ENCODE measurements at regions not wholly inside any gene's neighbourhood (a gene's known extent, or its start where the extent isn't known, plus 50 kb on each side); places are given as distances from the start of the nearest gene placed in this dataset.
"Not testable (repeated sequence)": the region's sequence is repeated elsewhere in the genome, so short reads cannot be mapped to it uniquely, and the experiment has no call there.

GRCh38 chr1:222000131-222000530, 258.2 kb upstream of the DUSP10 start:
- TF ChIP-seq JUND (IDR thresholded peaks at IDR 0.05; ENCODE audit: low read depth) = no peak
- in situ Hi-C loops (cut with HindIII; ENCODE audit: low pct_unique_long_range_greater_than_20kb, low sequenced_read_pairs) = no loop called here
- no peak for DNase-seq (ENCODE audit: low read depth in 1 of 2, low spot score in 1 of 2)

GRCh38 chr1:221998781-221999180, 256.9 kb upstream of the DUSP10 start:
- in situ Hi-C loops (cut with HindIII; ENCODE audit: low pct_unique_long_range_greater_than_20kb, low sequenced_read_pairs) = no loop called here
- no peak for TF ChIP-seq JUND (IDR thresholded peaks at IDR 0.05; ENCODE audit: low read depth)
- DNase-seq (ENCODE audit: low read depth in 1 of 2, low spot score in 1 of 2) = no peak

DNA sequence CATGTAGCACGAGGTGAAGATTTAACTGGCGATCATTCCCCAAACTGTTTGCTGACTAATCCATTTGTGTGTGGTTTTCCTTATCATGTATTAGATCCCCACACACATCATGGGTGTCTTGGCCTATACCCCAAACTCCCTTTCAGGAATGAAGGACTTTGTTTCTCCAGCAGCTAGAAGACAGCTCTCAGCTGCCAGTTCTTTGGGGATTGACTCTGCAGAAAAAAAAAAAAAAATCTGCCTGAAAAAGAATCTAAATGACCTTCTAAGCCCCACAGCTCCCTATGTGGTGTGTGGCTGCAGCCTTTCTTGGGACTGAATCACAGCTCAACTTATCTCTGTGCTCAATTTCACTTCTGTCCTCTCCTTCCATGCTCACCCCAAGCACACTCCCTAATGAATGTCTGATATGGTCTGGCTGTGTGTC, 256.3 kb upstream of the DUSP10 start:
- in situ Hi-C loops (cut with HindIII; ENCODE audit: low pct_unique_long_range_greater_than_20kb, low sequenced_read_pairs) = no loop called here
- DNase-seq (ENCODE audit: low read depth in 1 of 2, low spot score in 1 of 2) = no peak
- no peak for TF ChIP-seq JUND (IDR thresholded peaks at IDR 0.05; ENCODE audit: low read depth)

- in situ Hi-C loops (cut with HindIII; ENCODE audit: low pct_unique_long_range_greater_than_20kb, low sequenced_read_pairs) = not testable (repeated sequence)
Observed at GRCh38 chr1:221997012-221997411, 255.1 kb upstream of the DUSP10 start.

DNA sequence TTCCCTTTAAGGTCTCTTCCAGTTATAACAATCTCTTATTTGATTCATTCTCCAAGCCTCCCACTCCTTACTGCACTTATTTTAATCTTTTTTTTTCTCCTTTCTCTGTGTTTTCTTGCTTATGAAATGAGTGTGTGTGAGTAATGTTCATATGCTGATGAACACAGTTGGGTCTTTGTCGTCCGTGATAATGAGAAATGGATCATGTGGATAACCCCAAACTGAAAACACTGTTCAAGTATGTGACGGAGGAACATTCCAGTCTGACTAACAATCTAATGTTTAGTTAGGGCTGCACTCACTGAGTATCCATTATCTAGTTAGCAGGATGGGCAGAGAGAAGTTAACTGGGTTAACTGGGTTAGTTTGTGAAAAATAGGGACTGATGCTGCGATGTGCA, 253.1 kb upstream of the DUSP10 start:
- DNase-seq (ENCODE audit: low read depth in 1 of 2, low spot score in 1 of 2) = no peak
- no peak for TF ChIP-seq JUND (IDR thresholded peaks at IDR 0.05; ENCODE audit: low read depth)
- in situ Hi-C loops (cut with HindIII; ENCODE audit: low pct_unique_long_range_greater_than_20kb, low sequenced_read_pairs) = no loop called here

More at GRCh38 chr1:221997012-221997411, 255.1 kb upstream of the DUSP10 start:
- not testable (repeated sequence) for DNase-seq (ENCODE audit: low read depth in 1 of 2, low spot score in 1 of 2)

GRCh38 chr1:221994274-221994698, 252.4 kb upstream of the DUSP10 start:
- in situ Hi-C loops (cut with HindIII; ENCODE audit: low pct_unique_long_range_greater_than_20kb, low sequenced_read_pairs) = no loop called here
- DNase-seq (ENCODE audit: low read depth in 1 of 2, low spot score in 1 of 2) = no peak

DNA sequence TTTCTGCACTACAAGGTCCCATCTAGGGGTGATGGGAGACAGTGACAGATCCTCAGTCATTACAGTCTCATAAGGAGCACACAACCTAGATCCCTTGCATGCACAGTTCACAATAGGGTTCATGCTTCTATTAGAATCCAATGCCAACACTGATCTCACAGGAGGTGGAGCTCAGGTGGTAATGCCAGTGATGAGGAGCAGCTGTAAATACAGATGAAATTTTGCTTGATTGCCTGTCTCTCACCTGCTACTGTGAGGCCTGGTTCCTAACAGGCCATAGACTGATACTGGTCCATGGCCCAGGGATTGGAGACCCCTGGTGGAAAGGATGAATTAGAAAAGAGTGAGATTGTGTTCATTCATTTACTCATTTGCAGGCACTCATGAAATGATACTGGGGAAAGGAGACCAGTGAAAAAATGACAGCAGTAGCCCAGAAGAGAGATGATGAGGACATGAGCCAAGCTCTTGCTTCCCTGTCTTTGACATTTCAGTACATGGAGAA, 251.6 kb upstream of the DUSP10 start:
- TF ChIP-seq JUND (IDR thresholded peaks at IDR 0.05; ENCODE audit: low read depth) = no peak
- DNase-seq (ENCODE audit: low read depth in 1 of 2, low spot score in 1 of 2) = no peak
- in situ Hi-C loops (cut with HindIII; ENCODE audit: low pct_unique_long_range_greater_than_20kb, low sequenced_read_pairs) = no loop called here

More at GRCh38 chr1:221994274-221994698, 252.4 kb upstream of the DUSP10 start:
- TF ChIP-seq JUND (IDR thresholded peaks at IDR 0.05; ENCODE audit: low read depth) = no peak

DNA sequence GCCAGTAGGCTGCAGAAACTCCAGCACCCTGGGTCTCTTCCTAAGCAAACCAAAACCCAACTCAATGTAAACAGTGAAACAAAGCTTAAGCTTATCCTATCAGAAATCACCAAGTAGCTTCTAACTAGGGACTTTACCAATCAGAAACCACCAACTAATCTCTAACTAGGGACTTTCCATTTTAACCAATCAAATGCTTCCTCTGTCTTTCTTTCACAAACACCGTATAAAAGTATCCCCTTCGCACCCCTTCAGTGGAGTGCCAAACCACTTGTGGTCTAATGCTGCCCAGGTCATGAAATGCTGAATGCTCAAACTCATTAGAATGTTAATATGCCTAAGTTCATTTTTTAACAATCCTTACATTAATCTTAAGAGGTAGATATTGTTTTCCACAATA, 250.5 kb upstream of the DUSP10 start:
- DNase-seq (ENCODE audit: low read depth in 1 of 2, low spot score in 1 of 2) = no peak
- in situ Hi-C loops (cut with HindIII; ENCODE audit: low pct_unique_long_range_greater_than_20kb, low sequenced_read_pairs) = no loop called here
- TF ChIP-seq JUND (IDR thresholded peaks at IDR 0.05; ENCODE audit: low read depth) = no peak

DNA sequence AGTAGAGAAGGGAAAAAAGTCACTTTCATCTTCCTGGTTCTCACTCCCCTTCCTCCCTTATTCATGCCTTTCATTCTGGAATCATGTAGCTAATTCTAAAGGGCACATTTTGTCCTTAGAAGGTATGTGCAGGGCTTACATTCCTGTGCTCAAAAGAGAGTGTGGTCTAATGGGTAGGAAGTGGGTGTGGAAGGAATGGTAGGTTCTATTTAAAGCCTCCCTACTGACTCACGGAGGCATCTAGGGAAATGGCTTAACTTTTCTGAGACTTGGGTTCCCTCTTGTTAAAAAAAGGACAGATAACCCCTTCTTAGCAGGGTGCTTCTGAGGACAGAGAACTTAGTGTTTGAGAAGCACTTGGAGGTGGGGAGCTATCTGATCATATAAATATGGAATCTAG, 249.3 kb upstream of the DUSP10 start:
- DNase-seq (ENCODE audit: low read depth in 1 of 2, low spot score in 1 of 2) = no peak
- TF ChIP-seq JUND (IDR thresholded peaks at IDR 0.05; ENCODE audit: low read depth) = no peak
- in situ Hi-C loops (cut with HindIII; ENCODE audit: low pct_unique_long_range_greater_than_20kb, low sequenced_read_pairs) = no loop called here

- no peak for TF ChIP-seq JUND (IDR thresholded peaks at IDR 0.05; ENCODE audit: low read depth)
- no peak for DNase-seq (ENCODE audit: low read depth in 1 of 2, low spot score in 1 of 2)
Observed at GRCh38 chr1:221989741-221990140, 247.9 kb upstream of the DUSP10 start.

DNA sequence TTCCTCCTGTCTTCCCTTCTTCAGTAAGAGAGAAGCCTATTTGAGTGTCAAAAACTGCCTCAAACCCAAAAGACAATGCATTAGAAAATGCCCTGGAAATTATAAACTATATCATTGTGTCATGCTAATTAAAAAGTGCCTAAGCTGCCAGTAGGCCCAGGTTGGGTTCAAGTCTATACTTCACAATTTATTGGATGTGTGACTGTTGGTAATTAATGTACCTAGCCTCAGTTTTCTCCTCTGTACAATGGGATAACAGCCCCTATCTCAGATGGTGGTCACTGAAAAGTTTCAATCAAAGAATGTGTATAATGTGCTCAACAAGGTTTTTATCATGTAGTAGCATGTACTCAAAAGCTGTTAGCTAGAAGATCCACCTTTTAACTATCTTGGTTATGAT, 246.9 kb upstream of the DUSP10 start:
- no peak for TF ChIP-seq JUND (IDR thresholded peaks at IDR 0.05; ENCODE audit: low read depth)
- DNase-seq (ENCODE audit: low read depth in 1 of 2, low spot score in 1 of 2) = no peak
- in situ Hi-C loops (cut with HindIII; ENCODE audit: low pct_unique_long_range_greater_than_20kb, low sequenced_read_pairs) = no loop called here

More at GRCh38 chr1:221989741-221990140, 247.9 kb upstream of the DUSP10 start:
- in situ Hi-C loops (cut with HindIII; ENCODE audit: low pct_unique_long_range_greater_than_20kb, low sequenced_read_pairs) = no loop called here

GRCh38 chr1:221987860-221988520, 246.1 kb upstream of the DUSP10 start:
- in situ Hi-C loops (cut with HindIII; ENCODE audit: low pct_unique_long_range_greater_than_20kb, low sequenced_read_pairs) = no loop called here
- DNase-seq (ENCODE audit: low read depth in 1 of 2, low spot score in 1 of 2) = no peak
- TF ChIP-seq JUND (IDR thresholded peaks at IDR 0.05; ENCODE audit: low read depth) = no peak

DNA sequence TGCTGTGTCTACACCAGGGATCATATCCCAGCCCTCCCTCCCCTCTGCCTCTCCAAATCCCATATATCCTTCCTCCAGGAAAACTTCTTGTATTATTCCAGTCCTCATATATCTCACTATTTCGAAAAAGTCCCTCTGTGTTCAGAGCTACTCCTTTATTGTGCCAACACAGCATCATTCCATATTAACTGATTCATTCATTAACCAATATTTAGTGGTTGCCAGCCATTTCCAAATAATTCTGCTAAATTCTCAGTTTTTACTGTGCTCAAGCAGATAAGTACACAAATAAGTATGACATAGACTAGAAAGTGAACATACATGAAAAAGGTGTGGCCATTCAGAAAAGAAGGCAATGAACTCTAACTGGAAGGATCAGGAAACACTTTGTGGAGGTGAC, 241.6 kb upstream of the DUSP10 start:
- no peak for DNase-seq (ENCODE audit: low read depth in 1 of 2, low spot score in 1 of 2)
- no peak for TF ChIP-seq JUND (IDR thresholded peaks at IDR 0.05; ENCODE audit: low read depth)
- in situ Hi-C loops (cut with HindIII; ENCODE audit: low pct_unique_long_range_greater_than_20kb, low sequenced_read_pairs) = no loop called here

DNA sequence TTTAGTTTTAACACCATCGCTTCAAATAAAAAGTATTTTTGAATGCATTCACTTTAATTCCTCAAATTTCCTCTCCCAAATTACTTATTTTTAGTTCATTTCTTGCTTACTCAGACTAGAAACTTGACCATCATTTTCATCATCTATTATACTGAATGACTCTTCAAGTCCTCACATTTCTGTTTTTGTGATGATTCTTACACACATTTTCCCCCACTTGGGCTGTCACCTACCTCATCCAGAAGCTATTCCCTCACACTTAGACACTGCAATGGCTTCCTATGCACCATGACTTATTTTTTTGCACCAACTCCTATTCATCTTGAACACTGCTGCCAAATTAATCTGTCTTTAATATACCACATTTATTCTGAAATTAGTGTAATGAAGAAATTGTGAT, 239.6 kb upstream of the DUSP10 start:
- TF ChIP-seq JUND (IDR thresholded peaks at IDR 0.05; ENCODE audit: low read depth) = no peak
- in situ Hi-C loops (cut with HindIII; ENCODE audit: low pct_unique_long_range_greater_than_20kb, low sequenced_read_pairs) = no loop called here
- no peak for DNase-seq (ENCODE audit: low read depth in 1 of 2, low spot score in 1 of 2)

Measured in T47D (cell line).